ENCODE measurements at regions not wholly inside any gene's neighbourhood (a gene's known extent, or its start where the extent isn't known, plus 50 kb on each side); places are given as distances from the start of the nearest gene placed in this dataset.

DNA sequence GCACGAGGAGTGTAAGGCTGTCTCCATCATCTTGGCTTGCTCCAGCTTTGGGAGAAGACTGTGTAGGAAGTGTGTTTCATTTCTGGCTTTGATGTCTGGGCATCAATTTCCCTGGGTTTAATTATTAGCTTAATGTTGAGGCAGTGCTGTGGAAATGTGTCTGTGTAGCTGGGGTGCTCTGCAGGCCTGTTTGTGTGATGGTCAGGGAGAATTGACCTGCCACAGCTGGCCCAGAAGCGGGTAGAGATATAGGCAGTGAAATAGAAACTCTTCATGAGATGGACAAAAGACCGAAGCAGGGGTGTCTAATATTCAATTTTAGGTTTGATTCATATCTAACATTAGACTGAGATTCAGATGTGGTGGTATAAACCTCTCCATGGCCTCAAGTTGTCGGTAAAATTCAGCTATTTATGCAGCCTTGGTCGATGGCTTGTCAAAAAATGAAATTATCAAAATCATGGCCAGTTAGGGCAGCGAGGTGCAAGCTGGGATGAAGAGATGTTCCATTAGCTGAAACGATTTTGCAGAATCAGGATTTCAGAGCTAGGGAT, 95.3 kb upstream of the SNX9 start:
- TF ChIP-seq, protein P1, sequence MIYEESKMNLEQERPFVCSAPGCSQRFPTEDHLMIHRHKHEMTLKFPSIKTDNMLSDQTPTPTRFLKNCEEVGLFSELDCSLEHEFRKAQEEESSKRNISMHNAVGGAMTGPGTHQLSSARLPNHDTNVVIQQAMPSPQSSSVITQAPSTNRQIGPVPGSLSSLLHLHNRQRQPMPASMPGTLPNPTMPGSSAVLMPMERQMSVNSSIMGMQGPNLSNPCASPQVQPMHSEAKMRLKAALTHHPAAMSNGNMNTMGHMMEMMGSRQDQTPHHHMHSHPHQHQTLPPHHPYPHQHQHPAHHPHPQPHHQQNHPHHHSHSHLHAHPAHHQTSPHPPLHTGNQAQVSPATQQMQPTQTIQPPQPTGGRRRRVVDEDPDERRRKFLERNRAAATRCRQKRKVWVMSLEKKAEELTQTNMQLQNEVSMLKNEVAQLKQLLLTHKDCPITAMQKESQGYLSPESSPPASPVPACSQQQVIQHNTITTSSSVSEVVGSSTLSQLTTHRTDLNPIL (CRISPR knock-in tag; IDR thresholded peaks at IDR 0.05; ENCODE audit: low read depth) = no peak
- no peak for TF ChIP-seq RARB (CRISPR knock-in tag; IDR thresholded peaks at IDR 0.05)
- no peak for TF ChIP-seq SNAI2 (CRISPR knock-in tag; IDR thresholded peaks at IDR 0.05)
- TF ChIP-seq TCF4 (CRISPR knock-in tag; IDR thresholded peaks at IDR 0.05; ENCODE audit: borderline replicate concordance) = no peak
- no peak for TF ChIP-seq ESRRG (CRISPR knock-in tag; IDR thresholded peaks at IDR 0.05)
- no peak for TF ChIP-seq GLIS3 (CRISPR knock-in tag; IDR thresholded peaks at IDR 0.05)
- no peak for TF ChIP-seq ZNF8 (CRISPR knock-in tag; IDR thresholded peaks at IDR 0.05)
- TF ChIP-seq PPARA (CRISPR knock-in tag; IDR thresholded peaks at IDR 0.05; ENCODE audit: borderline replicate concordance) = no peak
- TF ChIP-seq ISL1 (CRISPR knock-in tag; IDR thresholded peaks at IDR 0.05) = no peak
- no peak for TF ChIP-seq ZNF565 (CRISPR knock-in tag; conservative IDR thresholded peaks at IDR 0.05; ENCODE audit: low read depth)
- ATAC-seq = no peak

DNA sequence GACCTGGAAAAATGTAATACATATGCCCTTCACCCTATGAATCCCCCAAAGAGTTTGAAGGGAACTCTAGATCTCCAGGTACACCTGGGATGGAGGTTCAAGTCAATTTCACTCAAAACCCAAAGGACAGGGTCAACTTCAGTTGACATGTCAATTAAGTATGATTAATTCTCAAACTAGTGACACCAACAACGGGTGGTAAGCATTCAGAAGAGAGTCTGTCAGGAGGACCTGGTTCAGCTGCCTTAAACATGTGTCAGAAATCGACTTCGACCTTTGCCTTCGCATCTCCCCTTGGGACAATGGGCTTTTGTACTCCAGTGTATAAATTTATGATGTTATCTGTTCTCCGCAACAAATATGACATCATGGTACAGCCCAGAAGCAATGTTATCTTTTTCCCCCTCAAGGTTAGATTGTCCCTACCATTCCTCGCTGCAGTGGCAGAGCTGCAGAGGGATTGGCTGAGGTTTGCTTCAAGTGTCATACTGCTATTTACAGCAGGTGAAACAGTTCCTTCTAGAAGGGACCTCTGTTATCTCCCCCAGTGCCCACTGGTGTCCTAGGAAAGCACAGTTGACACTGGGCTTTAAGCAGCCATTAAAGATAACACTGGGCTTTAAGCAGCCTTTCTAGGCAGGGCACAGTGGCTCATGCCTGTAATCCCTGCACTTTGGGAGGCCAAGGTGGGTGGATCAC, 94.7 kb upstream of the SNX9 start:
- TF ChIP-seq, protein P2, sequence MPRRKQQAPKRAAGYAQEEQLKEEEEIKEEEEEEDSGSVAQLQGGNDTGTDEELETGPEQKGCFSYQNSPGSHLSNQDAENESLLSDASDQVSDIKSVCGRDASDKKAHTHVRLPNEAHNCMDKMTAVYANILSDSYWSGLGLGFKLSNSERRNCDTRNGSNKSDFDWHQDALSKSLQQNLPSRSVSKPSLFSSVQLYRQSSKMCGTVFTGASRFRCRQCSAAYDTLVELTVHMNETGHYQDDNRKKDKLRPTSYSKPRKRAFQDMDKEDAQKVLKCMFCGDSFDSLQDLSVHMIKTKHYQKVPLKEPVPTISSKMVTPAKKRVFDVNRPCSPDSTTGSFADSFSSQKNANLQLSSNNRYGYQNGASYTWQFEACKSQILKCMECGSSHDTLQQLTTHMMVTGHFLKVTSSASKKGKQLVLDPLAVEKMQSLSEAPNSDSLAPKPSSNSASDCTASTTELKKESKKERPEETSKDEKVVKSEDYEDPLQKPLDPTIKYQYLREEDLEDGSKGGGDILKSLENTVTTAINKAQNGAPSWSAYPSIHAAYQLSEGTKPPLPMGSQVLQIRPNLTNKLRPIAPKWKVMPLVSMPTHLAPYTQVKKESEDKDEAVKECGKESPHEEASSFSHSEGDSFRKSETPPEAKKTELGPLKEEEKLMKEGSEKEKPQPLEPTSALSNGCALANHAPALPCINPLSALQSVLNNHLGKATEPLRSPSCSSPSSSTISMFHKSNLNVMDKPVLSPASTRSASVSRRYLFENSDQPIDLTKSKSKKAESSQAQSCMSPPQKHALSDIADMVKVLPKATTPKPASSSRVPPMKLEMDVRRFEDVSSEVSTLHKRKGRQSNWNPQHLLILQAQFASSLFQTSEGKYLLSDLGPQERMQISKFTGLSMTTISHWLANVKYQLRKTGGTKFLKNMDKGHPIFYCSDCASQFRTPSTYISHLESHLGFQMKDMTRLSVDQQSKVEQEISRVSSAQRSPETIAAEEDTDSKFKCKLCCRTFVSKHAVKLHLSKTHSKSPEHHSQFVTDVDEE (CRISPR knock-in tag; IDR thresholded peaks at IDR 0.05) = no peak
- no peak for TF ChIP-seq GLIS3 (CRISPR knock-in tag; IDR thresholded peaks at IDR 0.05)
- TF ChIP-seq, protein P3, sequence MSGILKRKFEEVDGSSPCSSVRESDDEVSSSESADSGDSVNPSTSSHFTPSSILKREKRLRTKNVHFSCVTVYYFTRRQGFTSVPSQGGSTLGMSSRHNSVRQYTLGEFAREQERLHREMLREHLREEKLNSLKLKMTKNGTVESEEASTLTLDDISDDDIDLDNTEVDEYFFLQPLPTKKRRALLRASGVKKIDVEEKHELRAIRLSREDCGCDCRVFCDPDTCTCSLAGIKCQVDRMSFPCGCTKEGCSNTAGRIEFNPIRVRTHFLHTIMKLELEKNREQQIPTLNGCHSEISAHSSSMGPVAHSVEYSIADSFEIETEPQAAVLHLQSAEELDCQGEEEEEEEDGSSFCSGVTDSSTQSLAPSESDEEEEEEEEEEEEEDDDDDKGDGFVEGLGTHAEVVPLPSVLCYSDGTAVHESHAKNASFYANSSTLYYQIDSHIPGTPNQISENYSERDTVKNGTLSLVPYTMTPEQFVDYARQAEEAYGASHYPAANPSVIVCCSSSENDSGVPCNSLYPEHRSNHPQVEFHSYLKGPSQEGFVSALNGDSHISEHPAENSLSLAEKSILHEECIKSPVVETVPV (CRISPR knock-in tag; IDR thresholded peaks at IDR 0.05) = no peak
- TF ChIP-seq ZC3H10 (CRISPR knock-in tag; IDR thresholded peaks at IDR 0.05) = no peak
- TF ChIP-seq, protein P4, sequence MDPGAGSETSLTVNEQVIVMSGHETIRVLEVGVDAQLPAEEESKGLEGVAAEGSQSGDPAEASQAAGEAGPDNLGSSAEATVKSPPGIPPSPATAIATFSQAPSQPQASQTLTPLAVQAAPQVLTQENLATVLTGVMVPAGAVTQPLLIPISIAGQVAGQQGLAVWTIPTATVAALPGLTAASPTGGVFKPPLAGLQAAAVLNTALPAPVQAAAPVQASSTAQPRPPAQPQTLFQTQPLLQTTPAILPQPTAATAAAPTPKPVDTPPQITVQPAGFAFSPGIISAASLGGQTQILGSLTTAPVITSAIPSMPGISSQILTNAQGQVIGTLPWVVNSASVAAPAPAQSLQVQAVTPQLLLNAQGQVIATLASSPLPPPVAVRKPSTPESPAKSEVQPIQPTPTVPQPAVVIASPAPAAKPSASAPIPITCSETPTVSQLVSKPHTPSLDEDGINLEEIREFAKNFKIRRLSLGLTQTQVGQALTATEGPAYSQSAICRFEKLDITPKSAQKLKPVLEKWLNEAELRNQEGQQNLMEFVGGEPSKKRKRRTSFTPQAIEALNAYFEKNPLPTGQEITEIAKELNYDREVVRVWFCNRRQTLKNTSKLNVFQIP (CRISPR knock-in tag; IDR thresholded peaks at IDR 0.05; ENCODE audit: borderline replicate concordance, low read depth) = no peak
- no peak for TF ChIP-seq ISL1 (CRISPR knock-in tag; IDR thresholded peaks at IDR 0.05)
- no peak for TF ChIP-seq RARB (CRISPR knock-in tag; IDR thresholded peaks at IDR 0.05)
- TF ChIP-seq ZNF565 (CRISPR knock-in tag; conservative IDR thresholded peaks at IDR 0.05; ENCODE audit: low read depth) = no peak
- no peak for TF ChIP-seq TCF4 (CRISPR knock-in tag; IDR thresholded peaks at IDR 0.05; ENCODE audit: borderline replicate concordance)
- TF ChIP-seq ZFP3 (CRISPR knock-in tag; IDR thresholded peaks at IDR 0.05) = no peak
- ATAC-seq = no peak

DNA sequence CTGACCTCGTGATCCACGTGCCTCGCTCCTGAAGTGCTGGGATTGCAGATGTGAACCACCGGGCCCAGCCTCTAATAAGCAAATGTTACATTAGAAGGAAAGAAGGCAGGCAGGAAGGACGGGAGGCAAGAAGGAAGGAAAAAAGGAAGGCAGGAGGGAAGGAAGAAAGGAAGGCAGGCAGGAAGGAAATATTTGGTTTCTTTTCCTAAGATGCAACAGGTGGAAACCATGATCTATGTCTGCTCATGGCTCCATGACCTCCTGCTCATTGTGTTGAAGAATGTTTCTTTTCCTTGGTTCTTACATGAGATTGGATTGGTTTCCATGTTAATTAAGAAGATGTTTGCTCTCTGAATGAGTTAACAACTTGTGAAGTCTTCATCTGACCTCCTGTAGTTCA, 91.8 kb upstream of the SNX9 start:
- no peak for ATAC-seq

More for the DNA sequence above, 91.8 kb upstream of the SNX9 start:
- TF ChIP-seq GLIS3 (CRISPR knock-in tag; IDR thresholded peaks at IDR 0.05) (no peak), BACH2 (CRISPR knock-in tag; IDR thresholded peaks at IDR 0.05; ENCODE audit: borderline replicate concordance) (no peak), ISL1 (CRISPR knock-in tag; IDR thresholded peaks at IDR 0.05) (no peak), ZNF565 (CRISPR knock-in tag; conservative IDR thresholded peaks at IDR 0.05; ENCODE audit: low read depth) (no peak), RARB (CRISPR knock-in tag; IDR thresholded peaks at IDR 0.05) (no peak), OSR1 (CRISPR knock-in tag; IDR thresholded peaks at IDR 0.05) (no peak), ESRRG (CRISPR knock-in tag; IDR thresholded peaks at IDR 0.05) (no peak), ZFP30 (CRISPR knock-in tag; IDR thresholded peaks at IDR 0.05) (no peak), ZC3H10 (CRISPR knock-in tag; IDR thresholded peaks at IDR 0.05) (no peak), ZNF70 (CRISPR knock-in tag; IDR thresholded peaks at IDR 0.05) (no peak), SNAI2 (CRISPR knock-in tag; IDR thresholded peaks at IDR 0.05) (no peak)
- TF ChIP-seq, protein P3 (CRISPR knock-in tag; IDR thresholded peaks at IDR 0.05) = no peak
- TF ChIP-seq, protein P5, sequence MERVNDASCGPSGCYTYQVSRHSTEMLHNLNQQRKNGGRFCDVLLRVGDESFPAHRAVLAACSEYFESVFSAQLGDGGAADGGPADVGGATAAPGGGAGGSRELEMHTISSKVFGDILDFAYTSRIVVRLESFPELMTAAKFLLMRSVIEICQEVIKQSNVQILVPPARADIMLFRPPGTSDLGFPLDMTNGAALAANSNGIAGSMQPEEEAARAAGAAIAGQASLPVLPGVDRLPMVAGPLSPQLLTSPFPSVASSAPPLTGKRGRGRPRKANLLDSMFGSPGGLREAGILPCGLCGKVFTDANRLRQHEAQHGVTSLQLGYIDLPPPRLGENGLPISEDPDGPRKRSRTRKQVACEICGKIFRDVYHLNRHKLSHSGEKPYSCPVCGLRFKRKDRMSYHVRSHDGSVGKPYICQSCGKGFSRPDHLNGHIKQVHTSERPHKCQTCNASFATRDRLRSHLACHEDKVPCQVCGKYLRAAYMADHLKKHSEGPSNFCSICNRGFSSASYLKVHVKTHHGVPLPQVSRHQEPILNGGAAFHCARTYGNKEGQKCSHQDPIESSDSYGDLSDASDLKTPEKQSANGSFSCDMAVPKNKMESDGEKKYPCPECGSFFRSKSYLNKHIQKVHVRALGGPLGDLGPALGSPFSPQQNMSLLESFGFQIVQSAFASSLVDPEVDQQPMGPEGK (CRISPR knock-in tag; IDR thresholded peaks at IDR 0.05; ENCODE audit: borderline replicate concordance) = no peak

All from SK-N-SH treated with all-trans-retinoic acid at 6 μM for 48 hours (cell line).